Fibroblast of mammary gland (primary cell): ENCODE measurements at regions not wholly inside any gene's neighbourhood (a gene's known extent, or its start where the extent isn't known, plus 50 kb on each side); places are given as distances from the start of the nearest gene placed in this dataset.
"Not testable (repeated sequence)": the region's sequence is repeated elsewhere in the genome, so short reads cannot be mapped to it uniquely, and the experiment has no call there.

Experiments
- DNase-seq: peaks from one replicate; pipeline ENCODE4 v3.0.0-alpha.2; 2010; ENCODE audit warnings: low read depth
- H3K4me3 ChIP-seq: 2 replicates; pipeline ENCODE4 v1.5.1; 2011; ENCODE audit warnings: low read depth, mild to moderate bottlenecking, low read length, moderate library complexity; ENCODE audit not compliant: control insufficient read depth
- CTCF ChIP-seq: conservative IDR thresholded peaks from 2 replicates; pipeline ENCODE4 v1.5.1; 2011; ENCODE audit warnings: low read depth, low read length, inconsistent platforms; ENCODE audit not compliant: control insufficient read depth, insufficient read depth

GRCh38 chr10:118442032-118442431, 99.9 kb upstream of the FAM204A start:
- no peak overlapping the region for H3K4me3 ChIP-seq
- DNase-seq = no peak
- TF ChIP-seq CTCF = no peak

- no peak overlapping the region for H3K4me3 ChIP-seq
- no peak for DNase-seq
- no peak for TF ChIP-seq CTCF
These were observed 97.7 kb upstream of the FAM204A start for GRCh38 chr10:118439824-118440223.

DNA sequence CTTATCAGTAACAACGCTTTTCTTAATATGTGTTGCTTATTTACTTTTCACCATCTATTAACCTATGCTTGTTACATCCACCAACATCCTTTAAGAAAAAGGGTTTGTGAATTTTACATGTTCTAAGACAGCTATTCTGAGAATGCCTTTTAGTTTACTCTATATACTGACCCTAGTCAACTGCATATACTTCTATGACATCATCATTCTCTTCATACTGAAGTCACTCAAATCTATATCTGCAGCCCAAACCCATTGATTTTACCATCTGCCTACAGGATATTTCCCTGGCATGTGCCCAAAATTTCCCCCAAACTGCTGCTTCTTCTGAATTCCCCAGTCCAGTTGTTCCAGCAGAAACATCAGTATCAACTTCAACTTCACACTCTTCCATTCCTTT, 94.6 kb upstream of the FAM204A start:
- TF ChIP-seq CTCF = no peak

DNA sequence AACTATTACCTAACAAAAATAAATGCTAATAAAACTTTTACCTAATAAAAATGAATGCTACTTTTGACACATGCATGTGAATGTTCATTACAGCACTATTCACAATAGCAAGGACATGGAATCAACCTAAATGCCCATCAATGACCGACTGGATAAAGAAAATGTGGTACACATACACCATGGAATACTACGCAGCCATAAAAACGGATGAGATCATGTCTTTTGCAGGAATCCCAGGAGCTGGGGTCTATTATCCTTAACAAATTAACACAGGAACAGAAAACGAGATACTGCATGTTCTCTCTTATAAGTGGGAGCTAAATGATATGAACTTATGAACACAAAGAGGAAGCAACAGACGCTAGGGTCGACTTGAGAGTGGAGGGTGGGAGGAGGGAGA, 88.1 kb upstream of the FAM204A start:
- no peak overlapping the region for H3K4me3 ChIP-seq
- DNase-seq = no peak
- no peak for TF ChIP-seq CTCF

More for the DNA sequence above, 94.6 kb upstream of the FAM204A start:
- no peak for DNase-seq
- no peak overlapping the region for H3K4me3 ChIP-seq

GRCh38 chr10:118423800-118424442, 81.8 kb upstream of the FAM204A start:
- H3K4me3 ChIP-seq = no peak overlapping the region
- DNase-seq = peak; percentile 86
- TF ChIP-seq CTCF = peak; percentile 80

- no peak for DNase-seq
- no peak overlapping the region for H3K4me3 ChIP-seq
- no peak for TF ChIP-seq CTCF
These were observed 80.1 kb upstream of the FAM204A start for GRCh38 chr10:118422241-118422640.

GRCh38 chr10:118420049-118420448, 77.9 kb upstream of the FAM204A start:
- not testable (repeated sequence) for H3K4me3 ChIP-seq, DNase-seq
